HG03159 (cell line): ENCODE measurements at regions not wholly inside any gene's neighbourhood (a gene's known extent, or its start where the extent isn't known, plus 50 kb on each side); places are given as distances from the start of the nearest gene placed in this dataset.
"Not testable (repeated sequence)": the region's sequence is repeated elsewhere in the genome, so short reads cannot be mapped to it uniquely, and the experiment has no call there.

Experiments
- ATAC-seq: cut with Tn5 transposase; IDR thresholded peaks from one replicate; pipeline ENCODE4 v1.9.1; 2021; ENCODE audit warnings: mild to moderate bottlenecking, moderate library complexity; ENCODE audit not compliant: unreplicated experiment

DNA sequence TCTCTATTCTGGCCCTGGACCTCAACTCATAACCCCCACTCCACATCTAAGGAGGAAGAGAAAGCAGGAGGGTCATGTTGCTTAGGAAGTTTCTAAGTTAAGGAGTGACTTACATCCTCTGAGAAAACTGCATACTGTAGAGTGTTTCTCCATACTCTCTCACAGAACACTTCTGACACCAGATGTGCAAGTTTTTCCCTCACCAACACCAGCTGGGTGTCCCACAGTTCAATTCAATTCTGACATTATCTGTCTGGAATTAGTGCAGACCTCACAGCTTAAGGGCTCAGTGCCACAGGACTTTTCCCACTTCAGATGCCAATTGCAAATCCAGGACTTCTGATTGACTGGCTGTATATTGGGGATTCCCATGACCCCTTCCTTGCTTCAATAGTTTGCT lies 89.0 kb upstream of the SFRP2 start:
- ATAC-seq: no peak

DNA sequence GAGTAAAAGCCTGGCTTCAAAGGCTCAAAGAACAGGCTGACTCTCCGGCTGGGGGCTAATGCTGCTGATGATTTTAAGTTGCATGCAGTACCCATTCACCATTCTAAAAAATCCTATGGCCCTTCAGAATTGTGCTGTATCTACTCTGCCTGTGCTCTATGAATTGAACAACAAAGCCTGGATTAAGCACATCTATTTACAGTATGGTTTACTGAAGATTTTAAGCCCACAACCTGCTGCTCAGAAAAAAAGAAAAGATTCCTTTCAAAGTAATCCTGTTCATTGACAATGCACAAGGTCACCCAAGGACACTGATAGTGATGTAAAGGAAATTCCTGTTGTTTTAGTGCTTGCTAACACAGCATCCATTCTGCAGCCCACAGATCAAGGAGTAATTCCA lies 84.9 kb upstream of the SFRP2 start:
- no peak for ATAC-seq

DNA sequence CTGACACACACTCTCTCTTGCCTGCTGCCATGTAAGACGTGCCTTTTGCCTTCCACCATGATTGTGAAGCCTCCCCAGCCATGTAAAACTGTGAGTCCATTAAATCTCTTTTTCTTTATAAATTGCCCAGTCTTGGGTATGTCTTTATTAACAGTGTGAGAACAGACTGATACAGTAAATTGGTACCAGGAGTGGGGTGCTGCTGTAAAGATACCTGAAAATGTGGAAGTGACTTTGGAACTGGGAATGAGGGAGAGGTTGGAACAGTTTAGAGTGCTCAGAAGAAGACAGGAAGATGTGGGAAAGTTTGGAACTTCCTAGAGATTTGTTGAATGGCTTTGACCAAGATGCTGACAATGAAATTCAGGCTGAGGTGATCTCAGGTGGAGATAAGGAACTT lies 77.9 kb upstream of the SFRP2 start:
- ATAC-seq: not testable (repeated sequence)

DNA sequence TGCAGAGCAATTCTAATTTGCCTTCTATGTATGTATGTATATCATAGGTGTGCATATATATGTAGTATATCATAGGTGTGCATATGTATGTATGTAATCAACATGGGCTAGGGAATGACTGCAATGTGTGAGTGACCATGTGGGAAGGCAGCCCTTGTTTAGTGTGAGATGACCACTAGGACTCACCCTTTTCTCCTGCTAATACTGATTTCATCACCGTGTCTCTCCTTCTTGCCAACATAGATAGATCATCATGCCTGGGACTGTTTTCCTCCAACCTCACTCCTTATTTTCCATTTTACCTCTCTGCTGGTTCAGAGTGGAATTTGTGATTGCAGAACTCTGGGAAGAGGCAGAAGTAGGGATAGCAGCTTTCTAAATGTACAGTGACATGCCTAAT lies 63.6 kb upstream of the SFRP2 start:
- ATAC-seq: no peak

DNA sequence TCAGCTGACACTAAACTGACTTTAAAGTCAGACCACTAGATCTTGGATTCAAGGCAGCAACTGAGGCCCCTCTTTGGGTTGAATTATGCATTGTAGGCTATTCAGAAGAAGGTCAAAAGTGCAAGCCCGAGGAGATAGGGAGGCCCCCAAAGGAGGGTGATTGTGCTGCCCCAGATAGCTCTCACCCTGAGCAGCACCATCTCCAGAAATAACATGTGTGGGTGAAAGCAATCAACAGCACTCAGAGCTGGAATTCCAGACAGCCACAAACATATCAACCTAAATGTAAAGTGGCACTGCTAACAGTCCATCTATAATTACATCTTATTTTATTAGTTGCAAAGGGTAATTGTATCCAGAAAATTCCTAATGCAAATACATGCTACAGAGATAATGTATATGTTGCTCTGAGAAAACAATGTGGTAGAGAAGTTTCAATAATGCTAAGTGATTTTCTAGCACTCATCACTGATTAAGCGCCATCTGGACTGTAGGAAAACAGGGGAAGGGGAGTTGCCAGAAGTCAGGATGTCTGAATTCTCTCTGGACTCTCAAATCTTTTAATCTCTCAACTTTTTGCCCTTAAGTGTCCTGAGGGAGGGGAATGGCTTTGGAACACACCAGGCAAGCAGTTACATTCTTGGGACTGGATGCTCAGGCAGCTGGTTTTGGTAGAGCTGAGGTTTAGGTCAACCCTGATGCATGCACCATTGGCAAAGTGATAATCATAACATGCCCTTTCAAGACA lies 61.8 kb upstream of the SFRP2 start:
- no peak for ATAC-seq

DNA sequence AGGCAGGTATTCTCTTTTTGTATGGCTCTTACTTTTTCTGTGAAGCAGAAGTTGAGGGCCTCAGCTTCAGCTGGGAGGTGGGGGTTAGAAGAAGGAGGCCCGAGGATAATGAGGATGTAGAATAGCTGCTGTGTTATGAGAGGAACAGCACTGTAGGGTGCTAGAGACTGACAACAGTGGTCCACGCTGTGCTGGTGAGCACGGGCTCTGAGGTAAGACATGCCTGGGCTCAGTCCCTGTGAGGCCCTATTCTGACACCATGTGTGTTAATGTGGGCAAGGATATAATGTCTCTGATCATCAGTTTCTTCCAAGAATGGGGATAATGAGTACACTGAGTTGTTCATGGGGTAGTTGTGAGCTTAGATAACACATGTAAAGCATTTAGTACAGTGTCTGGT lies 55.3 kb upstream of the SFRP2 start:
- no peak for ATAC-seq
